ENCODE measurements at regions not wholly inside any gene's neighbourhood (a gene's known extent, or its start where the extent isn't known, plus 50 kb on each side); places are given as distances from the start of the nearest gene placed in this dataset.
"Not testable (repeated sequence)": the region's sequence is repeated elsewhere in the genome, so short reads cannot be mapped to it uniquely, and the experiment has no call there.

DNA sequence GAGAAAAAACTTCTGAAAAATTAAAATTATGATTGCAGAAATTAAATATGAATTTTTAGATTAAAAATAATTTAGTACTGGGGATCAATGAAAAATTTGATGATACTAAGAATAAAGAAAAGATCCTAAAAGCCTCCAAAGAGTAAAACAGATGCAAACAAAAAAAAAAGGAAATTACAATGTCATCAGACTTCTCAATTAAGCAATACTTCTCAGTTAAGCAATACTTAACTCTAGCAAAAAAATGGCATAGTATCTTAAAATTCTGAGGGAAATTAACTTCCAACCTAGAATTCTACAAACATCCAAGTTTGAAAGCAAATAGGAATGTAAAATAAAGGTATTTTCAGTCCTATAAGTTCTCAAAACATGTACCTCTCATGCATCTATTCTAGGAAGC lies 141.2 kb upstream of the INTU start:
- Mint-ChIP-seq H3K4me1 (no peaks in the 10 kb centered on the region), H3K36me3 (no peaks in the 10 kb centered on the region), H3K27me3 (peaks cover 1% of the 10 kb centered on the region), H3K27ac (no peak overlapping the region), H3K4me3 (no peak overlapping the region), H3K9me3 (no peaks in the 10 kb centered on the region)

DNA sequence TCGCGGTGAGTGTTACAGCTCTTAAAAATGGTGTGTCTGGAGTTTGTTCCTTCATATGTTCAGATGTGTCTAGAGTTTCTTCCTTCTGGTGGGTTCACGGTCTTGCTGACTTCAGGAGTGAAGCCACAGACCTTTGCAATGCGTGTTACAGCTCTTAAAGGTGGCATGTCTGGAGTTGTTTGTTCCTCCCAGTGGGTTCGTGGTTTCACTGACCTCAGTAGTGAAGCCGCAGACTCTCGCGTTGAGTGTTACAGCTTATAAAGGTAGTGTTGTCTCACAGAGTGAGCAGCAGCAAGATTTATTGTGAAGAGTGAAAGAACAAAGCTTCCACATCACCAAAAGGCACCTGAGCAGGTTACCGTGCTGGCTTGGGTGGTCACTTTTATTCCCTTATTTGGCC lies 135.9 kb upstream of the INTU start:
- H3K4me3 Mint-ChIP-seq, H3K27ac Mint-ChIP-seq, H3K36me3 Mint-ChIP-seq, H3K4me1 Mint-ChIP-seq, H3K27me3 Mint-ChIP-seq, H3K9me3 Mint-ChIP-seq: not testable (repeated sequence)

DNA sequence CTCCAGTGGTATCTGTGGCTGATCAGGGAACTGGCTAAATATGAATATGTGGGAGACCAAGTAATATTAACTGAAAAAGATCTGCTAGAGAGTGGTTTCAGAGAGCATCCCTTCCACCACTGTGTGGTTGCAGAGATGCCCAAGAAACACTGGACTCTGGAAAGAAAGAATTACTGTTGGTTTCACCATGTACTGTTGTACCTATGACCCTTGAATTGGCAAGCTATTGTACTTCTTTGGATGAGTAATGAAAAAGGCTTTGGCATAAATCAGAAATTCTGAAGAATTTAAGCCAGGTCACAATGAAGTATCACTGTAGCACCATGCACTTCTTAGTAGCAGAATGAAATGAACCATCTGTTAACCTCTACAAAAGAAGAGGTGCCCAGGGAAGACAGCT lies 134.4 kb upstream of the INTU start:
- no peaks in the 10 kb centered on the region for H3K36me3 Mint-ChIP-seq
- no peaks in the 10 kb centered on the region for H3K4me1 Mint-ChIP-seq
- no peaks in the 10 kb centered on the region for H3K9me3 Mint-ChIP-seq
- H3K27me3 Mint-ChIP-seq: no peaks in the 10 kb centered on the region
- H3K27ac Mint-ChIP-seq: no peak overlapping the region
- H3K4me3 Mint-ChIP-seq: no peak overlapping the region

DNA sequence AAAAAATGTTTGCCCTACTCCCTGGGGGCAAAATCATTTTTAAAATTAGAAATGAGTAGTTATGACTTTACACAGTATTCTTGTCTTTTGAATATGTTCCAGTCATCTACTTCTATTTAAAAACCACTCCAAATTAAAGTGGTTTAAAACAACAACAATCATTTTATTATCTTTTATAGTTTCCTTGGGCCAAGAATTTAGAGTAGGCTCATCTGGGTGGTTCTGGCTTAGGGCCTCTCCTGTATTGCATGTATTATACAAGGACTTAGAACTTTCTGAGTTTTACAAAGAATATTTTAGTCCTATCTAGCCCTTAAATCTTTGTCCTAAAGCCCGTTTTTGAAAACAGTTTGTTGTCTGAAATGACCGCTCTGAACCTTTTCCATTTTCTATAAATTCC lies 132.5 kb upstream of the INTU start:
- Mint-ChIP-seq H3K9me3 (no peaks in the 10 kb centered on the region), H3K27ac (no peak overlapping the region), H3K36me3 (no peaks in the 10 kb centered on the region), H3K27me3 (no peaks in the 10 kb centered on the region), H3K4me3 (no peak overlapping the region), H3K4me1 (no peaks in the 10 kb centered on the region)

DNA sequence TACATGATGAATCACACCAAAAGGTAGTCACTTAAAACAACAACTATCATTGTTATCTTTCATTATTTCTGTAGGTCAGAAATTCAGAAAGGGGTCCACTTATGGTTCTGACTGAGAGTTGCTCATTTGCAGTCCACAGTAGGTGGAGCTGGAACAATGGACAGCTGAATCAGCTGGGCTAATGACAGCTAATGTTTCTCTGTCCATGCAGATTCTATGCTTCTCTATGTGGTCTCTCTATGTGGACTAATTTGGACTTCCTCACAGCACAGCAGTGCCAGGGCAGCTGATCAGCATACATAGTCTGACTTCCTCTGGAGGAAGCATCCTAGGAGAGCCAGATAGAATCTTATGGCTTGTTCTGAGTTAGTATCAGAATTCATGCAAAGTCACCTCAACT lies 131.7 kb upstream of the INTU start:
- Mint-ChIP-seq H3K4me3 (no peak overlapping the region), H3K27ac (no peak overlapping the region), H3K27me3 (no peaks in the 10 kb centered on the region), H3K9me3 (no peaks in the 10 kb centered on the region), H3K4me1 (no peaks in the 10 kb centered on the region), H3K36me3 (no peaks in the 10 kb centered on the region)

DNA sequence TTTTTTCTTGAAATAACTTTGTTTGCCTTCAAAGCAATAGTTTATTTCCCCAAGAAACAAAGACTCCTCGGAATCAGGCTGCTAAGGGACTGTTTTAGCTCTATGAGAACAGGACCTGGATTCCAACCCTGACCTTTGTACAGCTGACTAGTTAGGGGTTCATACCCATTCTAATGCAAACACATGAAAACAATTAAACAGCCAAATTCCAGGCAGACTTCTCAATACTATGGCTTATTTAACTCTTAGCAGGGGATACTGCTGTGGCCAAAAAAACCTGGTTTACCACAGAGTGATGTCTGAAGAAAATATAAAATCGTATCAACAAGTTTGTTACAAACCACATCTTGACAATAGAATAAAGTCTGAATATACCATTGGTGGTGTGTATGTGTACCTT lies 129.6 kb upstream of the INTU start:
- Mint-ChIP-seq H3K27ac (no peak overlapping the region), H3K9me3 (no peaks in the 10 kb centered on the region), H3K36me3 (no peaks in the 10 kb centered on the region), H3K27me3 (no peaks in the 10 kb centered on the region), H3K4me1 (no peaks in the 10 kb centered on the region), H3K4me3 (no peak overlapping the region)

DNA sequence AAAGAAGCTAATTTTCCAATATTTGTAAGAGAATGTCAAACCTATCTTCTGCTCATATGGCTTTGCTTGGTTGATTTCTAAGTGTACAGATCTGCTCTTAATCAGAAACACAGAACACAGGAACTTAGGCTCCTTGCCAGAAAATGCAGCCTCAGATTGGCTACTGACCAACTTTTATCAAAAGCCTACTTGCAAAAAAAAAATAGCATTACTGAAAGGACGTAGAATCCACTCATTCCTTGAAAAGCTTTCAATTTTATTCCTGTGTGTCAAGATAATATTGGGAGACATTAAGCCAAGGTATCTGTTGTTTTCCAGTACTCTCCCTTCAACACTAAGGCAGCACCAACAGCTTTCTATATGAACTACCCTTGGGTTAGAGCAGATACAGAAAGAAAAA lies 127.6 kb upstream of the INTU start:
- H3K27me3 Mint-ChIP-seq: no peaks in the 10 kb centered on the region
- H3K36me3 Mint-ChIP-seq: no peaks in the 10 kb centered on the region
- H3K9me3 Mint-ChIP-seq: no peaks in the 10 kb centered on the region
- H3K27ac Mint-ChIP-seq: no peak overlapping the region
- H3K4me3 Mint-ChIP-seq: no peak overlapping the region
- no peaks in the 10 kb centered on the region for H3K4me1 Mint-ChIP-seq

DNA sequence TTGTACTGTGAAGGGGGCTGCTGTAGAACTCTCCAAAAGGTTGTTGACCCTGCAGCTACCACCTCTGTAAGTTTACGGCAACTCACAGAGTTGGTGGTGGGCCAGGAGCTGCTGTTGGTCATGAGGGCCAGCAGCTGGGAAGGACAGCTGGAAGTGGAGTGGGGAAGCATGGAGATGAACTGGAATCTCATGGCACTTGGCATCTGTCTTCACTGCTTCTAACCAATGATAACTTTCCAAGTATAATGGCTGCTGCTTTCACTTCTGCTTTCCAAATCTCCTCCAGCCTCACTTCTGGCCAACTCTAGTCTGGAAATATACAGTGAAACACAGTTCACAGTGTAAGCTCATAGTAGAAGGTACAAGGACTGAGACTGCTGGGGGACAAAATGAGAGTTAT lies 126.5 kb upstream of the INTU start:
- H3K36me3 Mint-ChIP-seq: no peaks in the 10 kb centered on the region
- no peaks in the 10 kb centered on the region for H3K9me3 Mint-ChIP-seq
- no peak overlapping the region for H3K4me3 Mint-ChIP-seq

DNA sequence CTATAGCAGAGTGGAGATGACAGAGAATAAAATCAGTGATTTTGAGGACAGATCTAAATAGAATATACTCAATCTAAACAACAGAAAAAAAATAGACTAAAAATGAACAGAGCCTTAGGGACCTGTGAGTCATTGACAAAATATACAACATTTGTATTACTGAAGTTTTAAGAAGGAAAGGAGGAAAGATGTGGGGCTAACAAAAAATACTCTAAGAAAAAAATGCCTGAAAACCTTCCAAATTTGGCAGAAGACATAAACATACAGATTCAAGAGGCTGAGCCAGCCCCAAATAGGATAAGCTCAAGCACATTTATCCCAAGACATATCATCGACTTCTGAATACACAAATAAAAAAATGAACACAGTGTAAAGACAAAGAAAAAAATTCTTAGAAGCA lies 123.6 kb upstream of the INTU start:
- H3K9me3 Mint-ChIP-seq: no peaks in the 10 kb centered on the region
- no peak overlapping the region for H3K27ac Mint-ChIP-seq
- no peaks in the 10 kb centered on the region for H3K36me3 Mint-ChIP-seq
- H3K4me1 Mint-ChIP-seq: no peaks in the 10 kb centered on the region
- H3K27me3 Mint-ChIP-seq: no peaks in the 10 kb centered on the region
- H3K4me3 Mint-ChIP-seq: no peak overlapping the region

More for the DNA sequence above, 126.5 kb upstream of the INTU start:
- Mint-ChIP-seq H3K4me1 (no peaks in the 10 kb centered on the region), H3K27me3 (no peaks in the 10 kb centered on the region), H3K27ac (no peak overlapping the region)

DNA sequence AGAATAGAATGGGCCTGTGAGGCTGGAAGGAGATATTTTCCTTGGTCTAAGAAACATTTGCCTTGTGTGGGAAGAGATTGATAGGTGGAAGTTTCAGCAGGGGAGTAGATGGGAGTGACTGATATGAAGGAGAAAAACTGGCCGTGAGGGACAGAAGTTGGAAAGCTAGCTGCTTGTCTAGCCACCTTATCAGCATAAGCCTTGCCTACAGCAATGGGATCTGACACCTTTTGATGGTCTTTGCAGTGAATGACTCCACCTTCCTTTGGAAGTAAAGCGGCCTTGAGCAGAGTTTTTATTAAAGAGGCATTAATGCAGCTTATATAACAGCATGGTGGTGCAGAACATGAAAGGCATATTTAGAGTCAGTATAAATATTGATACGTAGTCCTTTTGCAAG lies 120.1 kb upstream of the INTU start:
- H3K27ac Mint-ChIP-seq, H3K9me3 Mint-ChIP-seq, H3K4me1 Mint-ChIP-seq, H3K4me3 Mint-ChIP-seq, H3K36me3 Mint-ChIP-seq, H3K27me3 Mint-ChIP-seq: not testable (repeated sequence)

DNA sequence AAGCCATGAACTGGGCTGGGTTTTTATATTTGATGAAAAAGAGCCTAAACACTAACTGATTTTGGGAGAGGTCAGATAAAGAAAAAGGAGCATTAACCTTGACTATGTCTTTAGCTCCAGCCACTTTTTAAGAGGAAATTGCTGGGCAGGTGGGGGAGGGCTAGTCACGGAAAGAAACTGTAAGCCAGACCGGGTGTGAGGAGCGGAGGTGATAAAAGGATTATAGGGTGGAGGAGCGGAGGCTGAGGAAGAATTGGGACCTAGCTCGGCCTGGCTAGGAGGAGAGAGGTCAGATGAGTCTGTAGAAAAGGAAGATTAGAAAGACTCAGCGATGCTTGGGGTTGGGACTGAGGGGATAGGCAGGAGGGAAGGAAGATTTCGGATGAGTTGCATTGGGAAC lies 117.5 kb upstream of the INTU start:
- not testable (repeated sequence) for H3K27ac Mint-ChIP-seq, H3K4me1 Mint-ChIP-seq, H3K4me3 Mint-ChIP-seq, H3K36me3 Mint-ChIP-seq, H3K9me3 Mint-ChIP-seq, H3K27me3 Mint-ChIP-seq

DNA sequence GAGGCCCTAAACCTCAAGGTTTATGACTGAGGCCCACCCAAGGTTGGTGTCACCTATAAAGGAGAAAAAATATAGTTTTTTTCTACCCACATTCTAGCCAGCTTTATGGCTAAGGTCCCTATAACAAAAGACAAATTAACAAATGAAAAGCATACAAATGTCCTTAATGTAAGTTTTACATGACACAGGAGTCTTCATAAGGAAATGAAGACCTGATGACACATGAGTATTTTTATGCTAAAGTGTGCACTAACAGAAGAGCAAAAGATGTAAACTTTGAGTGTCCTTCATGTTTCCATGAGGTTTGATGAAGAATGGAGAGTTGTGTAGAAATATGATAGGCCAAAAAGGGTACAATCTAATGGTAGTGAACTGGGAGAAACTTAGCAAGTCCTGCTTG lies 114.7 kb upstream of the INTU start:
- H3K27ac Mint-ChIP-seq: no peak overlapping the region
- no peaks in the 10 kb centered on the region for H3K27me3 Mint-ChIP-seq
- H3K9me3 Mint-ChIP-seq: no peaks in the 10 kb centered on the region
- no peak overlapping the region for H3K4me3 Mint-ChIP-seq
- H3K4me1 Mint-ChIP-seq: no peaks in the 10 kb centered on the region
- H3K36me3 Mint-ChIP-seq: no peaks in the 10 kb centered on the region

DNA sequence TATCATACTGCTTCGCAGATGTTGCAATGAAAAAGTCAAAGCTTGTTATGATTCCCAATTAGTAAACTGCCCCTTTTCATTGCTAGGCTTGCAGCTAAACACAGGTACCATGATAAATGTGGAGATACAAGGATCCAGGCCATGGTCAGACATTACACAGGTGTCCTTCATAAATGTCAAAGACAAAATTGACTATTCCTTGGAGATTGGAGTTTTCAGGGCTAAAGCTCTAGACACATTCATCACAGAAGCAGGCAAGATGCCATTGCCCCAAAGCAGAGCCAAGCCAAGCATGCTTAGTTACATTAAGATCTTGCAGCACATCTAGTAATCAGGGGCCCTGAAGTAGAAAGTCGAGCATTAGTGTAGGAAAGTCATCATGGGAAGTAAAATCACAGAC lies 111.3 kb upstream of the INTU start:
- Mint-ChIP-seq H3K36me3 (no peaks in the 10 kb centered on the region), H3K4me1 (no peaks in the 10 kb centered on the region), H3K9me3 (peaks cover under 1% of the 10 kb centered on the region), H3K27ac (no peak overlapping the region), H3K4me3 (no peak overlapping the region), H3K27me3 (no peaks in the 10 kb centered on the region)

DNA sequence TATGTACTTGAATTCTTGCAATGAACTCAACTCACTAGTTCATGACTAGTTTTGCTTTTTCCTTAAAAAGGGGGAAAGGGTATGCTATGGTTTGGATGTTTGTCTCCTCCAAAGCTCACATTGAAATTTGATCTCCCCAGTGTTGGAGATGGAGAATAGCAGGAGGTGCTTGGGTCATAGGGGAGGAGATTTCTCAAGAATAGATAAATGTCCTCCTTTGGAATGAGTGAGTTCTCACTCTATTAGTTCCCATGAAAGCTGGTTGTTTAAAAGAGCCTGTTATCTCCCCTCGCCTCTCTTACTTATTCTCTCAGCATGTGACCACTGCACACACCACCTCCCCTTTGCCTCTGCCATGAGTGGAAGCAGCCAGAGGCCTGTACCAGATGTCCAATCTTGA lies 109.4 kb upstream of the INTU start:
- H3K4me3 Mint-ChIP-seq: no peak overlapping the region
- peaks cover 4% of the 10 kb centered on the region for H3K9me3 Mint-ChIP-seq
- no peaks in the 10 kb centered on the region for H3K4me1 Mint-ChIP-seq
- peaks cover 2% of the 10 kb centered on the region for H3K27me3 Mint-ChIP-seq
- H3K27ac Mint-ChIP-seq: no peak overlapping the region
- H3K36me3 Mint-ChIP-seq: no peaks in the 10 kb centered on the region

DNA sequence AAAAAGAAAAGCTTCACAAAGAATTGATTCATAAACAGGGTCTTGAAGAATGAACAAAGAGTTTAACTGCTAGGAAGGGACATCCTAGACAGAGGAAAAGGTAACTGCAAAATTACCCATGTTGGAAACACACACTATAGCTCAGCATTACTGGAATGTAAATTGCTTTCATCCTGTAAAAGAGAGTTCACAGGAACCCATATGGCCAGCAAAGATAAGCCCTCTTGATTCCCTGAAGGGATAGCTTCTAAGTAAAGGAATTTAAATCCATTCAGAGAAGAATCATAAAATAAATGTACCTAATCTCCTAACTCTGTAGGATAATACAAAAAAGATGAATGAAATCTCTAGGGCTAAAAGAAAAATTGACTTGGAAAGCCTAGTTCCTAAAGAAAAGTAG lies 107.1 kb upstream of the INTU start:
- no peaks in the 10 kb centered on the region for H3K4me1 Mint-ChIP-seq
- H3K27me3 Mint-ChIP-seq: peaks cover 2% of the 10 kb centered on the region
- no peak overlapping the region for H3K4me3 Mint-ChIP-seq
- H3K36me3 Mint-ChIP-seq: no peaks in the 10 kb centered on the region
- H3K27ac Mint-ChIP-seq: no peak overlapping the region
- H3K9me3 Mint-ChIP-seq: peaks cover 4% of the 10 kb centered on the region

DNA sequence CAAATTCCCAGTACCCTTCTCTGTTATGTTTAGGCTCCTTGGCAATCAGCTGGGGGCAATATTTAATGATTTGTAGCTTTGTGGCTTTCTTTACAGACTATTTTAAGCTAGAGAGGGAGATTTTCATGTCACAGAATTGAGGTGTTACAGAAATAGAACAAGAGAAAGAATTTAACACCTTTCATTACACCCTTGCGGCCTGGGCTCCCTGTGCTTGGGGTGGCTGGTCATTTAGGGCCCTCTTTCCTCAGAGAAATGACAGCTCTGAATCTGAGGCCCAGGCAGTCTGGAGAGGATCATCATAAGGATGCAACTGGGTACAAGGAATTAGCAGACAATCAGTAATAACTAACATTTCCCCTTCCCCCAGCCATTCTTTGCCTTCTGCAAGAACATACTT lies 104.5 kb upstream of the INTU start:
- no peaks in the 10 kb centered on the region for H3K36me3 Mint-ChIP-seq
- H3K4me1 Mint-ChIP-seq: no peaks in the 10 kb centered on the region
- peaks cover 2% of the 10 kb centered on the region for H3K27me3 Mint-ChIP-seq
- peaks cover 4% of the 10 kb centered on the region for H3K9me3 Mint-ChIP-seq
- H3K27ac Mint-ChIP-seq: no peak overlapping the region
- no peak overlapping the region for H3K4me3 Mint-ChIP-seq

DNA sequence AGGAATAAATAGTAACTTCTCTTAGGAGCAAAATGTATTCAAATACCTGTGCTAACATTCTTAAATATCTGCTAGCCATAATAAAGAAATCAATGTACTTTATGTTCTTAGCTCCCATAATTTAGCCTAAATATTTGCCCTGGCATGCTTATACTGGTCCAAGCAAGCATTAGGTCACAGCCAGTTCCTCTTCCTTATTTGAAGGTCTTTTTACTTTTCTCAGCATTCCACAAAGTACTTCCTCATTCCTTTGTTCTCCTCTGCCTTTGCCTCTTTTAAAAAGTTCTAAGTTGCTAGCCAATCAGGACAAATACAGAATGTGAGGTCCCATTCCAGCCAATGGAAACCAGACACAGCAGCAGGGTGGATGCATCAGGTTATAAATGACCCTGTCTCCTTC lies 102.9 kb upstream of the INTU start:
- H3K27me3 Mint-ChIP-seq, H3K4me1 Mint-ChIP-seq, H3K9me3 Mint-ChIP-seq, H3K4me3 Mint-ChIP-seq, H3K36me3 Mint-ChIP-seq, H3K27ac Mint-ChIP-seq: not testable (repeated sequence)

Data from activated naive CD4-positive, alpha-beta T cell treated with anti-CD3 and anti-CD28 coated beads, Interleukin-2, amount 50 U/mL, for 24 hours (primary cell).